Superior temporal gyrus (tissue), 1 donor: ENCODE measurements at regions not wholly inside any gene's neighbourhood (a gene's known extent, or its start where the extent isn't known, plus 50 kb on each side); places are given as distances from the start of the nearest gene placed in this dataset.

Source experiments
- DNase-seq: peaks from one replicate; pipeline ENCODE4 v3.0.0-alpha.2; 2016; ENCODE audit errors: extremely low spot score

DNA sequence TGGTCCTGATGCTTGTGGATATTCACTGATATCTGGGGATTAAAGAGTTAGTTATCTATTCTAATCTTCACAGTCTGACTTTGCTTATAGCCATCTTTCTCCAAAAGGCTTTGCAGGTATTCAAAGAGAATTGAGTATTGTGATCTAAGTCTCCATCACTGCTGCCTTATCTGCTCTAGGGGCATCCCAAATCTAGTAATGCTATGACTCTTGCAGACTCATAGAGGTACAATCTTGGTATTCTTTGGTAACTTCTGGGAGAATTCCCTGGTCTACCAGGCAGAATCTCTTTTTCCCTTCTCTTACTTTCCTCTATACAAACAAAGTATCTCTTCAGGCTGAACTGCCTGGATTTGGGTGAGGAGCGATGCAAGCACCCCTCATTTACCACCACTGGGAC, 746.3 kb downstream of the JRKL start:
- no peak for DNase-seq

DNA sequence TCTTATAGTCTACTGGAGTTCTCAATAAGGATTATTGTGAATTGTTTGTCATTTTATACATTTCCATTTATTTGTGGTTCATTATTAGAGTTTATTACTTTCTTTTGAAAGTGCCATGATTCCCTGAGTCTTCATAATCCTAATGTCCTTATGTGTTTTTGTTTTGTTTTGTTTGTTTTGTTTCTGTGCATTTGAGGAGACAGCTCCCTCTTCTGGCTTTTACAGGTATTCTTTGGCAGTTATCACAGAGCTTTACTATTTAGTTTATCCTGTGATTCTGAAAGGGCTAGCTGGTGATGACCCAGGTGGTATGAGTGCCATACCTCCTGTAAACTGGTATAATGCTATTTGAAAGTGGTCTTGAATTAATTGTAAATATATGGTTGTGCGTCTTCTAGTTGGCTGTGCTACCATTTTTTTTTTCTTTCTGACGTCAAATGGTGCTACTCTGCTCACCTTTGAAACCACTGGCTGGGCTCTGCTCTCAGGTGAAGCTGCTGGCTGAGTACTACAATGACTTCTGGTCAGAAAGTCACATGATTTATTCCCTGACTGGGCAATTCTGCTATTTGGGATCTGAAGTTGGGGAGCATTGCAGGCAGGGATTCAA, 751.2 kb downstream of the JRKL start:
- no peak for DNase-seq

DNA sequence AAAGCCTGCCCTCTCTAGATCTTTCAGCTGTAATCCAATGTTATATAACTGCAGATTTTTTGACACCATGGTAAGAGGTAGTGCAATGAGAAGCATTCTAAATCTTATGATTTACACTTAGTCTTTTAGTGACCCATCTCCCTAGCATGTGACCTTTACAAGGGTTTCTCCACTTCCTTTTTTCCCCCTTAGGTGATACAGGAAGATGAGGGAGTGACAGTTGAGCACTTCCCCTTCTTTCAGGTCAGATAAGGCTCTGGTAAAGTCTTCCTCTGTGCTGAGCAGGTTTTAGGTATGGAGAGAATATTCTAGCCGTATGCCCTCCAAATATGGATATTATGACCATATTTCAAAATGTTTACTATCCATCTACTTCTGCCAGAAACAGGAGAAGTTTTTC, 753.6 kb downstream of the JRKL start:
- no peak for DNase-seq

DNA sequence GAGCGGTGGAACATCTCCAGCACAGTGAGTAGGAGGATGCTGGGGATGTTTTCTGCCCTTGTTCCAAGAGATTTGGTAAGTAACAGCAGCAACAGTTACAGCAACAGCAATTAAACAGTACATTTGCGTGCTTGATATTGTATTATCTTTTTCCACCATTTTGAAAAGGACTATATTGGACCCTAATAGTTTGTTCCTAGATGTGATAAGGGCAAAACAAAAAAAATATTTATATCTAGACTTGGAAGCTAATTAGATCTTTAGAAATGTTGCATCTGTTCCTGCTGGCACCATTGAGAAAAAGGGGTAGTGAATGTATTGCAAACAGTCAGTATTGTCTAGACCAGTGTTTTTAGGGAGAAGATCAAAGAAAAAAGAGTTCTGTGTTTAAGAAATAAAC, 759.9 kb downstream of the JRKL start:
- no peak for DNase-seq

DNA sequence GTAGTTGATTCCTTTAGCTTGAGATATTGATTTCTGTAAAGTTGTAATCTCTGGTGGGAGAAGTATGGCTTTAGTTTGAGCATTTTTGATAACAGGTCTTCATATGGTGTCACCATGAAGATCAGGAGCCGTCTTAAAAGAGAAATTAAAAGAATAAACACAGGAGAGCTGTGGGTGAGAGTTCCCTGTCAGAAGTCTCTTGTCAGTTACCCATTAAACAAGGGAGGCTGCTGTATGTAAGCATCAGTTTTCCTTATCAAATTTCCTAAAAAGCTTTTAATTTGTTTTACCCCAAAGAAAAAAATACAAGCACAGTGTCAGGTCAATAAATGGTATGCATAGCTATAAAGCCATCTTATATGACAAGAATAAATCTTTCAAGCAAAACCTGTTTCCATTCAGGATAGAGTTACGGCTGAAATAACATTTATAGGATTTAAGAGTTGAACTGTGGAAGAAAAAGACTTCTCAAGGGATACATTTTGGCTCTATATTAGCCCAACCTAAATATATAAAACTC, 767.5 kb downstream of the JRKL start:
- DNase-seq, result no peak

DNA sequence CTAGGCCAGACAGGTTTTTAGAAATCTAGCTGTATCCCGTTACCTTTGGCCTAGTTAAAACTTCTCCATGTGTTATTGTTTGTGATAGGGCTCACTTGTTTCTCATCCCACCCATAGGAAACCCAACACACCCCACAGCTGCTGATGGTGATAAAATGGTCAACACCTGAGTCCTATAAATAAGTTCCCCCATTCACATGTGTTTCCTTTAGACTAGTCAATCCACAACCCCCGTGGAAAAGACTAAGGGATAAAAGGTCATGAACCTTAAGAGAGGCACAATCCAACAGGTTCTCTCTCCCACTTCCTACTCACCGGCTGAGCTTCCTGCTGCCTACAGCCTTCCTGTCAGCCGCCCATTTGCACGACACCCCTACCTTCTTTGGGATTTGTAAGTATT, 768.4 kb downstream of the JRKL start:
- DNase-seq, result no peak

DNA sequence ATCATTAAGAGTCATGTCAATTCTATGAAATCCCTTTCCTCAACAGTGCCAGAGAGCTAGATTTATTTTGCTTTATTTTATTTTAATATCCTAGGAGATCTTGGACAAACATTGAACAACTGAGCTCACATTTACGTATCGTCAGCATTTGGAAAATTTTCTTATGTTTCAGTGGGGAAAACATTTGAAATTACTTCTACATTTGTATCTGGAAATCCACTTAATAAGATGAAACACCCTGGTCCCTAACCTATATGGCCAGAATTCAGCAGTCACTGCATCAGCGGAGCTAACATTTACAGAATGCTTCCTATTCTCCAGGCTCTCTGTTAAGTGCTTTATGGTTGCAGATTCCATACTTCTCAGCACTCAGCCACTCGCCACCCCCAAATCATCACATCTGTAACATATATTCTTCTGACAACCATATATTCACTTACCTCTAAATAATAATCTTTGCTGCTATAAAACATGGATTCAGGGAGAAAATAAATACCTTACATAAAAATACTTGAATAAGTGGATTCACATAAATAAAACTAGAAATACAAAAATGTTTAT, 773.9 kb downstream of the JRKL start:
- no peak for DNase-seq

DNA sequence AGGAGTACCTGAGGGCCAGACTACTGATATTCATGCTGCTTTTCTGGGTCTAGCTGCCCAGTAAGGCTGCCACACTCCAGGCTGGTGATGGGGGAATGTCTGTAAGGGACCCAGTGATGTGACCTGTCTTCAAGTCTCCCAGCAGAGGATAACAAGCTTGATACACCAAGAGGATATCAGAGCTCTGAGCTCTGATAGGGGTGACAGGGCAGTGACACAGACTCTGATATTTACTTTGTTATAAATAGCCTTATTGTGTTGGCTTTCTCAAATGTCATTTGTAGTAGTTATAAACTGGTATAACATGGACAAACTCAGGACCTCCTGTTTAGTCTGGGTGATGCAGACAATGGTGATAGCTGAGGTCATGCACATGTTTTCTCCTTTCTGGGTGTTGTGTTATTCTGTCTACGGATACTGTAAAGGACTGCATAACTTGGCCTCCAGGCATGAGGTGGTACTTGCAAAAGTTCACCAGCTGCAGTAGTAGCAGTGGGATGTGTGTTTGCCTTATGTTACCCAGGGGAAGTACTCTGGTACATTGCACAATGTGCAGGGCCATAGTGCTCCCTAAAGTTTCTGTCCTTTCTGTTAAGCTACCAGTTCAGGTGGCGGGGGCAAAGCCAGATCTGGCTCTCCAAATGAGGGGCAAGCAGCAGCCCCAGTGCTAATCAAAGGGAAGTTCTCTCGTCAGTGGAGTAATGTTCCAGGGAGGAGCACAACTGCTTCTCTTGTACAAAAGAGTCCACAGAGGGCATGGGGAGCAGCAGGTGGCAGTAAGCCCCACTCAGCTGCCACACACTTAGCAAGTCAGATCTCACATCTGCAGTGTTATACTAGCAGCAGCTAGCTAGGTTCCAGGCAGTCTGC, 812.2 kb downstream of the JRKL start:
- no peak for DNase-seq

DNA sequence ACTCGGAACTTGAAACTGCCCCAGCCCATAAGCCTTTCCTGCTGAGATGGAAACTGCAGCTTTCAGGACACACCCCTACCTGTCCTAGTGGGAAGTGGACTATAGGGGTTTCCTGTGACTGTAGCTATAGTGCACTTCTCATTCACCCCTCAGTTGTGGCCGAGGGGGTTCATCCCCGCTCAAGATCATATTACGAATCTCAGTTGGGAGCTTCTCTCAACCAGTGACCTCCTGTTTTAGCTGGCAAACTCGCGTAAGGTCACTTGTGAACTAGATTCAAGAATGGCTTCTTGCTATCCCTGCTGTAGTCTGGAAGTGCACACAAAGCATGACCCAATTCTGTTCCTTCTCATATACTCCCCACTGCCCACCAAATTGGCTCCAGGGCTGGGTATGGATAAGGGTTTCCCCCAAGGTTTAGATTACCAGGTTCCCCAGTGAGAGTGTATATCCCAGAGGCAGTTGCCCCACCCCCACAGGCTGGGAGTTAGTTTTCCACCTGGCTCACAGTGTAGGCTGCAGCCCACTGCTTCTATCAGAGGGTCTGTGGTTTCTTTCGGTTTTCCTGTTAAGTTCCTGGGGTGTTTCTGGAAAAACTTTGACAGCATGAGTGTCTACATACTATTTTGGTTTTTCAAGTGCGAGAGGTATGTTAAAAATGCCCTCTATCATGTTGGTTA, 812.9 kb downstream of the JRKL start:
- no peak for DNase-seq

DNA sequence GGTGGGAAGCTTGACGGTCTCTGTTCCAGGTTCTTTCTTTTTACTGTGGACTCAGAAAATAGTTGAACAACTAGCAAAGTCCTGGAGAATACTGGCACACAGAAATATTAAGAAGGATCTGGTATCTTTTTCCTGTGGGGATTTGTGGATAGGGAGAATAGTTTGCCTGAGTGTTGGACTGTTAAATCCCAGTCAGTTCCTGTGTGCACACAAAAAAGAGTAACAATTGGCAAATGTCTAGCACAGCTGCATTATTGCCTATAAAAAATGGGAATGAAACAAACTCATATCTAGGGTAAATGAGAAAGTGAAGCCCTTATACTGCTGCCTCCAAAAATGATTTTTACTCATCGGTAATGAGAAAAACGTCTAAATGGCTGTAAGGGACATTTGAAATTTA, 828.2 kb downstream of the JRKL start:
- DNase-seq, result no peak

DNA sequence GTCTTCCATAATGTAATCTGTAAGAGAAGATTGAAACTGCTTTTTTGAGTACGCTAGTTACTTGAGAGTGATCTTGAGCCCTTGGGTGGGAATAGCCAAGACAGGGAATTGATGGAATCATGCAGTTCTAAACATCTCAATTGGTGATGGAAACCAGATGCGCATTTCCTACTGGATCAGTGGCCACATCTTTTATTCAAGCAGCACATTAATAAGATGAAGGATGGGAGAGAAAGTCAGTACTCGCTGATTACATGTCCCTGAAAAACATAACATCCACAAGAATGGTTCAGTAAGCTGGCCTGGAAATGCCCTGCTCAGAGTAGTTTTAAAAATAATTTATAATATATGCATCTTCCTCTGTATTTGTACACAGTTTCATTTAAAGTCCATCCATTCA, 833.8 kb downstream of the JRKL start:
- DNase-seq, result no peak

DNA sequence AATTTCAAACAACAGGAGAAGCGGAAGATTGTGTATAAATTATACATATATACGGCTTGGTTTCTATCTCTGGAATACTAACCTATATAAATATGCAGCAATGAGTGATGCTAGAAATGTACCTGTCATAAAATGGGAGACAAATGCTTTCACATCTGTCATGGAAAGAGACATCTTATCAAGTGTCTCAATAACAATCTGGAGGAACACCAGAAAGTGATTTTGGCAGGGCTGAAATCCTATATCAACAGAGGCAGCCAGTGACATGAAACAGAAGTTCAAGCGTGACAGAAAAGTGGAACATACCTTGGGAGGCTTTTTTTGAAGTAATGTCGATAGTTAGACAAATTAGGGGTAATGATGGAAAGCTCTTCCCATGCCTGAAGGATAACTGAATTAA, 834.6 kb downstream of the JRKL start:
- DNase-seq, result no peak

DNA sequence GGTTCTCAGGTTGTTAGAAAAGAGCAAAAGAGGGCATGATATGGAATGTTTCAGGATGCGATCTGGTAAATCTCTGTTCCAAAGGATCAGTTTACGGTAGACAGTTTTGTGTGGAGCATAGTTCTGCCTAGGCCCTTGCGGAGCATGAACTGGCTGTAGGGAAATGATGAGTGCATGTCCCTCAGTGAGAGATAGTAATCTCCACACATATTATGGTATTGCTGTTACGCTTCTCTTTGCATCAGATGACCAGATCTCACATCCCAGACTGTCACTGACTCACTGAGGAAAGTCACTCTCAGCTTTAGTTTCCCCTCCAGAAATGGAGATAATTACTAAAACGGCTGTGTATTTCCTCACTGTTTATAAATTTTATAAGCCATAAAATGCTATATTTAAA, 836.0 kb downstream of the JRKL start:
- no peak for DNase-seq

DNA sequence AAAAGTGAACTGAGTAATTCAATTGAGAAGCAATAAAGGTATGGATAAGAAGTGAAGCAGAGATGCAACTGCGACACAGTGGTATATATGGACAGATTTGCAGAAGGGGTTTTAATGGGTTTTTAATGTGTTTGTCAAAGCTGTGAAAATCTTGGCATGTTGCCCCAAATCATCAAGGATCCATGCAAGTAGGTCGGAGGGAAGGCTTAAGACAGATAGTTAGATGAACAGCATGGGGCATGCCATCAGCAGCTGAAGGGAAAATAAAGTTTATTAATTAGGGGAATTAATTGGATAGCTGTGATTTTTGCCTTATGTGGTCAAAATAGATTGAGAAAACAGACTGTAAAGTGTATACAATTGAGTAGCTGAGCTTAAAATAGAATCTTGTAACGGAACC, 840.1 kb downstream of the JRKL start:
- DNase-seq, result no peak

DNA sequence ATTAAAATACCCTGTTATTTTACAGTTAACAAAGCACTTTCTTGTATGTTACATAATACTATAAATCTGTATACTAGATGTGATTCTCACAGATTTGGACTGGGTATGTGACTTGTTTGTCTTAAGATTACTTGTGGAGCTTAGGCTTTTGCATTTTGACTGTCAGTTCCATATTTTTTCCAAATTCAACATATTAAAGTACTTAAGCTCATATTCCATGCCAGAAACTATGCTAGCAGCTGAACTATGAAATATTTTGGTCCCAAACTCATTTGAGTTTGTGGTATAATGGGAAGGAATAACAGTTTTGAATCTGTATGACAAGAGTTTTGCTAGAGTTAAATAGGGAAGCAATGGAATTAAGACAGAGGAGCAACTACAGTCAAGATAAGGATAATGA, 841.4 kb downstream of the JRKL start:
- no peak for DNase-seq

DNA sequence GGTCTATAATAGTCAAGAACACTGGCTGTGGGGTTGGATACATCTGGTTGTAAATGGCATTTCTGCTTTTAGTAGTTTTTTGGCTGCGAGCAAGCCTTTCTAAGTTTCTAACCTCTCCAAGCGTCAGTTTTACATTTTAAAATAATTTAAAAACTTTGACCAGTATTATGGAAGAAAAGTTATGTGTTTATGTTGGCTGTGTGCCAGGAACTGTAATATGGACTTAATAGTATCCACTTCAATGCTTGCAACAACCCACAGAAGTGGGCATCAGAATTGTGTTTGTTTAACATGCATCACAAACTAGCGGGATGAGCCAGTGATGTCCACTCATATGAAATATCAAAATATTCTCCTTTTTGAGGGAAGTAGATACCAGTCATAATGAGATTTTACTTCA, 844.2 kb downstream of the JRKL start:
- no peak for DNase-seq

DNA sequence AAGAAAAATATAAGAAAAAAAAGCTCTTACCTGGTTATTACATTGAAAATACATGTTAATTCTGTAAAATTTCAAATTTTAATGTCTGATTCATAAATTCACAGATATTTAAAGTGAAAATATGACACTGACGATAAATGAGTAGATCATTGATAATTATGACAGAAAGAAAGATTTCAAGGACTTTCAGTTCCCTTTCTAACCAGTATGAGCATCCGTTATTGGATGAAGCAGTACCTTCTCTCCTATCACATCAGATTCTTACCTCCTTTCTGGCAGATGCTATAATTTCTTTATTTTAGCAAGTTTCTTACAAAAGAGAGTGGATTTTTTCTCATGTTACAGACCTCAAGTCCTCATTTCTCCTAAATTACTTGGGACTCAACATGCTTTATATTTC, 847.3 kb downstream of the JRKL start:
- DNase-seq, result no peak

DNA sequence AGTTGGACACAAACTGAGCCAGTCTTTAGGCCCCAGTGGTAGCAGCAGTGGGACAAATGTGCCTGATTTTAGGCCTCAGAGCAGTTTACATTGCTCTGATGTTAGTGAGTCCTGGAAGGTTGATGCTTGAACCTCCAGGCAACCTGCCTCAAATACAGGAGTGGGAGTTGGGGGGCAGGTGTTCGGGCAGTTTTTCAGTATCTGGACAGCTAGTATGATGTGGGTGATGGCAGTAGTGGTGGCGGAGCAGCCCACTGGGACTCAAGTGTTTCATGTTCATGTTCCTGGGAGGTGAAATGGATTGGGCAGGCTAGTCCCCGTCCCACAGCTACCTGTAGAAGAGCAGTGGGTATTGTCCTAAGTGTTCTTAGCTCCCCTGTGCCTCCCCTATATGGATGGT, 857.8 kb downstream of the JRKL start:
- no peak for DNase-seq

DNA sequence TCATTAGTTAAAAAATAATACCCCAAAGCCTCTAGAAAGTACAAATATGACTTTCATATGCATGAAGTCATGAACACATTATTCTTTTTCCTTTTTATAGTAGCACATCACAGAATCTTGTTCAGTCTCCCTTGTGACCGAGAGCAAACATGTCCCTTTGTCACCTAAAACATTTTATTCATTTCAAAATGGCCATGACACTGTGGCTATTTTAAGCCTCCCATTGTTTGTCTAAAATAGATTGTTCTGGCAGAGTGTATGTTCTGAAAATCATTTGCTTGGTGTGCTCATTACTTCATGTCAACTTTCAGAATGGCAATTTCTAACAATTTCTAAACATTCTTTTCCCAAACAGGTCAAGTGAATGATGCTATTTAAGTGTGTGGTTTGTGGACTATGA, 865.0 kb downstream of the JRKL start:
- DNase-seq, result no peak

DNA sequence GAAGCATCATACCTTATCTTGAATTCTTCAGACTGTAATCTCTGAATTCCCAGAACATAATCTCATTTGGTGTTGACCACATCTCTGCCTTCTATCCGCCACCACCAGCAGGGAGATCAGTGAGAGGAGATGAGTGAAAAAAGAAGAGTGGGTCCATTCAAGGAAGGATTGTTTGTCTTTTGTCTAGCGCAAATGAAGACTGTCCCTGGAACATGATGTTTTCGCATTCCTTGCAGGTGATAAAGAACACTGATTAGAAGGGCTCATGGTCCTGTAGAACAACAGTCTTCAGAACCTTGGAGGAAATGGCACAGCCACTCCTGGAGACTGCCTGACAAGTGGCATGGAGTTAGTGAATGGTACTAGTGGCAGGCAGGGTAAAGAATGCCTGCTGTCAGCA, 869.6 kb downstream of the JRKL start:
- no peak for DNase-seq

DNA sequence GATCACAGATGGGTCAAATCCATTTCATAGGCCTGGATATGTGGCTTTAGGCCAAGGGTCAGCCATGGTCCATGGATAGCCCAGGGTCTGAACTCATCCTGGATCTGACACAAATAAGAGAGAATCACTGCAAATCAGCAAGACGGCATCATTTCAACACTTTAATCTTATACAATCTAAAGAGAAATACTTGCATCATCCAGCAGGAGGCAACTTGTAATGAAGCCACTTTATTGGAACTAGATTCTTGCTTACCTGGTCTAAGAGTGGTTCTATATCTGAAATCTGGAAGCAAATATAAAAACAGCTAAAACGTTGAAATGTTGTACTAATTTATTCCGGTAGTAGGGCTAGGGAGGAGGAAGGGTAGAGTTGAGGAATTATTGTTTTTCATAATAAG, 870.1 kb downstream of the JRKL start:
- DNase-seq, result no peak

DNA sequence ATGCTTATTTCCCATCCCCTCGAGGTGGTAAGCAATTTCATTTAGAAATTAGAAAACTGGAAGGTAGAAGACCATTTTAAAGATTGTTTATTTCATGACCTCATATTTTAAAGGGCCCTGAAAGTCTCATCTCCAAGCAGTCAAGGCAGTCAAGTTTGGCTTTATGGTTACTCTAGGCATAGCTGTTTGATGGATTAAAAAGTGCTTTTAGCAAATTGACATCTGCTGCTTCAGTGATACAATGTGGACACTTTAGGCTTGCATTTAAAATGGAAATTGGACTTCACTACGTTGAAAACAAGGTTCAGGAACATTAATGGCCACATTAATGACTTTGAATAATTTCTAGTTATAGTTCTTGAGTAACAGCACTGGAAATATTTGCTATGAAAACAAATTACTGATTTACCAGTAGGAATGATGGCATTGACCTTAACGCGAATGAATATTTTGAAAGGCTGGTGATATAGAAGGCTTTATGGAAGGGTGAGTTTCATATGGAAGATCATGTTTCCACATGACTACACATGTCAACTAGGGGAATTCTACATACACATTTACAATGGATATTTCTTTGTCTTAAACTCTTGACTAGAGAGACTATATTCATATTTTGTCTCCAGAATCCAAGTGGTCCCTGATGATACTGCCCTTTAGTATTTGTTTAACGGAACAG, 873.5 kb downstream of the JRKL start:
- no peak for DNase-seq
